Dermis microvascular lymphatic vessel endothelial cell (primary cell): ENCODE measurements at regions not wholly inside any gene's neighbourhood (a gene's known extent, or its start where the extent isn't known, plus 50 kb on each side); places are given as distances from the start of the nearest gene placed in this dataset.
"Not testable (repeated sequence)": the region's sequence is repeated elsewhere in the genome, so short reads cannot be mapped to it uniquely, and the experiment has no call there.

Experiments used
- DNase-seq, 2 donors: peaks; one replicate each; pipeline versions ENCODE4 v3.0.0 to v3.0.0-alpha.2; 2010; ENCODE audit warnings: low read depth in 2 of 2

DNA sequence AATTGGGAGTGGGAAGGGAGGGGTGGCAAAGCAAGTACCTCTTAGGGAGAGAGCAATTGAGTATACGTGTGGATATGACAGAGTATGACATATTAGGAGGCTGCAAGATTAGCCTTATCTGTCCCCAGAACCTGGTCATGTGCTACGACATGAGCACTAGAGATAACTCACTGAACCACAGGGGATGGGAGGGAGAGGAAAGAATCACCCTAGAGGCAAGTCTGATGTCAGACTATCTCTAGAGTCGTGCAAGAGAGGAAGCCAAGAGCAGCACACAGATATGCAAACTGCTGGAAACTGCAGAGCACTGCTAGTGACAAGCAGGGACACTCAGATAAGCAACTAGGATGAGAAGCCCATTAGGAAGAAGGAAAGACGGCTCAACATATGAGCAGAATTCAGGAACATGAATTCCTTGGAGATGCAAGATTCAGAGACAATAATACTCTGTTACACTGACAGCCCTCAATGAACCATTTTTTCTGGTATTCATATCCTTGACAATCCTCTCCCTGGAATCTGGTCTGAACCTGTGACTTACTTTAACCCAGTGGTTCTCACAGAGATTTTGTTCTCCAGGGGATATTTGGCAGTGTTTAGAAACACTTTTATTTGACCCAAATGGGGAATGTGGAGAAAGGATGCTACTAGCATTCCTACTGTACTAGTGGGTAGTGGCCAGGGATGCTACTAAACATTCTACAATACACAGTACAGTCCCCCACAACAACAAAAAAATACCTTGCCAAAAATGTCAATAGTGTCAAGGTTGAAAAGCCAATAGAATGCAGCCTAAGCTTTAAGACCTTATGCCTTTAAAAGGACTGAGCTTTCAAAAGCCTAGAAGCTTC is 84.0 kb upstream of the BMP2K start:
- no peak for DNase-seq

DNA sequence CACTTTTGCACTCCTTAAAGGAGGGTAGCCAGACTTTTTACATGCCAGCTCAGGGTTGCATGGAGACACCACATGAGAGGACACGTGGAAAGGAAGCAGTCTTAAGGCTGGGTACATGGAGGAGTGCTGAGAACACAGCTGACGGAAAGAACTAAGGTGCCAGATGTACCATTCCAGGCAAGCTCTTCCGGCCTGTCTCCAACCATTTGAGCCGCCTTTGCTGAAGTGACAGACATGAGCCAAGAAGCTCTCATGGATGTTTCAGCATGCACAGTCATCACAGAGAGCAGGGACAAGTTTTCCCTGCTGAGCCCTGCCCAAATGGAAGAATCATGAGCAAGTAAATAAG is 83.4 kb upstream of the BMP2K start:
- no peak for DNase-seq

DNA sequence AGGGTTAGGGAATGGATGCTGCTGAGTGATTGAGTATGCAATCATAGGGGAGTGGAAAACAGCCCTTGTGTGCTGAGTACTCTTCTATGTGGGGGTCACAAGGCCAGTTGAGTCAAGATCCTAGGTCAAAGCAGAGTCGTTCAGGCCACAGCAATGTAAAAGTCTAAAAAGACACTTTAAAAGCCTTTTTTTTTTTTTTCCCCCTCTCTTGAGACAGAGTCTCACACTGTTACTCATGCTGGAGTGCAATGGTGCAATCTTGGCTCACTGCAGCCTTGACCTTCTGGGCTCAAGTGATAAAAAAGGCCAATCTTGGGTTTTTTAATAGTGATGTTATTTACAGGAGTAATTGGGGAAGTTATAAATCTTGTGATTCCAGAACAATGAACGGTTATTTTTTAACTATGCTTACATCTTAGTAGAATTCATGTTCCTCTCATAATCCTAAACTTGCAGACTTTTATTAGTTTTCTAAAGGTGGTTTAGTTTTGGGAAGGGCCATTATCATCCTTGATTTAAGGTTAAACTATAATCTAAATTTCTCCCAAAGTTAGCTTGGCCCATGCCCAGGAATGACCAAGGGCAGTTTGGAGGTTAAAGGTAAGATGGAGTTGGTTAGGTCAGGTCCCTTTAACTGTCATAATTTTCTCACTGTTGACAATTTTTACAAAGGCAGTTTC is 82.2 kb upstream of the BMP2K start:
- DNase-seq: no peak

DNA sequence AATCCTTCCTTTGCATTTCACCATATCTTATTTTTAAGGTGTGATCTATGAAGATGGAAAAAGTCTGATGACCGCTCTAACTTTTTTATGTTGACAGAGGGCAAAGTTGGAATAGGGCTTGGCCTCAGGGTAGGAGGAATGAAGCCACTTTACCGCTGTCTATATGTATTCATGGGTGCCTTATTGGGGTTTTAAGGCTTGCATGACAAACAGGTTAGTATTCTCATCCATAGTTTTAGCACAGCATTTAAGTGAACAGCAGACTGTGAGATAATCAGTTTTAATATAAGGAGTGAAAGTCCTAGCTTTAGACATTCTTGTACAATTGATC is 81.7 kb upstream of the BMP2K start:
- DNase-seq: no peak

DNA sequence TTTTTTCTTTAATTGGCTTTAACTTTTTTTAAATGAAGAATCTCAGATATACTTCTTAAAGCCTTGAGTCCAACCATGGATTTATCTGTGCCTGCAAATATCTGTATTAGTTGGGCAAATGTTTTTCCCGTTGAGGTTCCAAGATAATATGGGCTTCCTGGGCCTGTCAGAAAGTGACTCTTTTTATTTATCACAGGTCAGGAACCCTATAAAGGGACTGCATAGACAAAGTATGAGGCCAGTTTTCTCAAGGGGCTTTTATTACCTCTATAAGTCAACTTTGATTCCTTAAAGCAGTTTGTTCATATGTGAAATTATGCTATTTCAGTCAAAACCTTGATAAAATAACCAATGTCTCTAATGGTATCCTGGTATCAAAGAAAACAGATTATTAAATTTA is 80.2 kb upstream of the BMP2K start:
- DNase-seq: no peak

DNA sequence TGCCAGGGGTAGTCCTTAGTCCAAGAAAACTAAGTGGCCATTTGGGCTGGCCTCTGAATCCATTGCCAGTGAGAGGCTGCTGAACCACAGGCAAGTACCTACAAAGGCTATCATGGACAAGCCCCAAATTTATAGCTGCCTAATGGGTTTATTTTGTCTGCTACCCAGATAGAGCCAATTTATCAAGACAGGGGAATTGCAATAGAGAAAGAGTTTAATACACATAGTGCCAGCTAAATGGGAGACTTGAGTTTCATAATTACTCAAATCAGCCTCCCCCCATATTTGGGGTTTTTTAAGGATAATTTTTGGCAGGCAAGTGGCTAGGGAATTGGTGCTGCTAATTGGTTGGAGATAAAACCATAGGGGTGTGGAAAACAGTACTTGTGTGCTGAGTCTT is 73.1 kb upstream of the BMP2K start:
- DNase-seq: no peak

DNA sequence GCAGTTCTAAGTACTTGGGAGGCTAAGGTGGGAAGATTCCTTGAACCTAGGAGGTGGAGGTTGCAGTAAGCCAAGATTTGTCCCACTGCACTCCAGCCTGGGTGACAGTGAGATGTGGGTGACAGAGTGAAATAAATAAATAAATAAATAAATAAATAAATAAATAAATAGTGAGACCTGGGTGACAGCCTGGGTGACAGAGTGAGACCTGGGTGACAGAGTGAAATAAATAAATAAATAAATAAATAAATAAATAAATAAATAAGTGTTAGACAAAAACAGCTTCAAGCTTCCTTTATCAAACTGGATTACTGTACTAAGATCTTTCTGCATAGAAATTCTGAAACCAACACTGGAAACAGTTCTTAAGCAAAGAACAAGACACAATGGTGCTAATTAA is 71.8 kb upstream of the BMP2K start:
- no peak for DNase-seq

DNA sequence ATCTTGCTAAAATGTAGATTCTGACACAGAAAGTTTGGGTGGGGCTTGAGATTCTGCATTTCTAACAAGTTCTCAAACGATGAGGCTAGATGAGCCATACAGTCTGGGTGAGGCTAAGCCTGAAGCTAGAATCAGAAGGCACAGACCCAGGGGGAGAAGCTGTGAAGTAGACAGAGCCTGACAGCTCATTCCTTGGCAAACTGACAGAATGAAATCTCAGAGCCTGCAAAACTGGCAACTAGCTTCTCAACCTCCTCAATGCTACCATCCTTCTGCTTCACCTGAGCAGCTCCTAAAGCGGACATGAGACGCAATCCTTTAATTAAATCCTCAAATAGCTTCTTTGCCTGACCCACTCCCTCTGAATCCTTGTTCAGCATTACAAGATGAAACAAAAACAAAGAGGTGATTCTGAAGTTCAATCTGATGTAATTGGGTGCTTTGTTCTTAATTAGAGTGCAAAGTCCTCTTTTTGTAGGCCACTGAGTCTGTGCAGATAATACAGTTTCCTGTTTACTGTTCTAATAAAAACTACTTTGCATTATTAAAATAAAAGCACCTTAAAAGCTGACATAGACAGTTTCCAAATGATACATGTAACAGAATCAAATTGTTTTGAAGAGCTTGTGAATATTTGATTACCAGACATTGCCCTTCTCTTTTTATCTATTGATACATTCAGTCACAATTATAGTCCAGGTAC is 71.0 kb upstream of the BMP2K start:
- DNase-seq: peak in 1 of 2 donors; percentile 12

DNA sequence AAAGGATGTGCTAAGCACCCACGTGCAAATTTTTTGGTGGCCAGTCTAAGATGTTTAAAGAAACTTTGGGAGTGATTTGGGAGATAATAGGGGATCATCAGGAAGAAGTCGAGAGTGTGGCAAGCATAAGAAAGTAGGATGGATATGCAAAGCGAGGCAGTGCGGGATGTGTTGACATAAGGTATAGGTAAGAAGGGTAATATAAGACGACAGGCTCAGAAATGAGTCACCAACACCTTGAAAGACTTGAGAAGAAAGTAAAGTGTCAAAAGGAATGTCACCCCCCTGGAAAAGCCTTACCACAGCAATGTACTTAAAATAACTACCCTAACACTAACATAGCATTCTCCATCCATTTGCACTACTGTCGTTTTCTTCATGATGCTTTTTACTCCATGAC is 69.8 kb upstream of the BMP2K start:
- DNase-seq: no peak

DNA sequence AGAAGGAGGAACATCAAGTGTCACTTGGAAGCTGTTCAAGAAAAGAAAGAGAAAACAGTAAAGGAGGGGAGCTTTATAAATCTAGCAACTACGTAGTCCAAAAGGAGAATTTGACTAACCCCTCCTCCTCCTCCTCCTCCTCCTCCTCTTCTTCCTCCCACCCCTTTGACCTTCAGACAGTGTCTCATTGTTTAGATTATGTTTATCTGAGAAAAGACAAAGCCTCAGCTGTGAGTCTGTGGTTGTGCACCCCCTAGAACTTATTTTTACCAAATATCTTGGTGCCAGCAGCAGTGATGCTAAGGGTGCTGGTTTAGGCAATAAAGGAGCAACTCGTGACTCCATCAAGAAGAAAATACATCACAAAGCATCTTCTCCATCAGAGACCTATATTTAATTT is 68.9 kb upstream of the BMP2K start:
- DNase-seq: no peak

DNA sequence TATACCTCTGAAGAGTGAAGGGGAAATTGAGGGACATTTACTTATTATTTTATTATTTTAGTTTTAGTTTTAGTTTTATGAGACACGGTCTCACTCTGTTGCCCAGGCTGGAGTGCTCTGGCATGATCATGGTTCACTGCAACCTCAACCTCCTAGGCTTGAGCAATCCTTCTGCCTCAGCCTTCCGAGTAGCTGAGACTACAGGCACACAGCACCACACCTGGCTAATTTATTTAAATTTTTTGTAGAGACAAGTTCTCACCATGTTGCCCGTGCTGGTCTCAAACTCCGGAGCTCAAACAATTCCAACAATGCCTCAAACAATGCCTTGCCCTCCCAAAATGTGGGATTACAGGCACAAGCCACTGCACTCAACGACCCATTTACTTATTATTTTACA is 68.4 kb upstream of the BMP2K start:
- DNase-seq: no peak

DNA sequence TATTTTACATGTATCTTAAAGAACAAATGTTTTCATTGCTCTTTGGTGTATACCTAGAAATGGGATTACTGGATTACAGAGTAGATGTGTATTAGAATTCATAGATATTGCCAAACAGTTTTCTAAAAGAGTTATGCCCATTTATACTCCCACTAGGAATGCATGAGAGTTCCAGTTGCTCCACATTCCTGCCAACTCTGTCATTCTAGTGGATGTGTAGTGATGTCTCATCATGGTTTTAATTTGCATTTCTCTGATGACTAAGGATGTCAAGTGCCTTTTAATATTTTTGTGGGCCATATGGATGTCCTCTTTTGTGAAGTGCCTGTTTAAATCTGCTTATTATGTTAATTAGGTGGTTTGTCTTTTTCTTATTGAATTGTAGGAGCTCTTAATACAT is 65.6 kb upstream of the BMP2K start:
- no peak for DNase-seq

DNA sequence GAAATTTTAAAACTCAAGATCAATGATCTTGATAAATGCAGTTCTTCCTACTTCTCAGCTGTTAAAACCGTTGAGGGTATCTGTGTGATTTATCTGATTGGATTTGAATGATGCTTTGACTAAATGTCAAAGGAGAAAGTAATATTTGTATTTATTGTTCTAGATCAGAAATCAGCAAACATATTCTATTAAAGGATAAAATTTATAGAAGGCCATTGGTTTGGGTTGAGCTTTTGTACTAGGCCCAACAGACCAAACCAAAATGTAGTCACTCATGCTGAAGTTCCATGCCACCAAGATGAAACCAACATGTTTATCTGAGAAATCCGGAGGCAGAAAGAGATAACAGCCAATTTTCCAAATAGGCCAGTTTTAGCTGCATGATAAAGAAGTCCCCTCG is 64.5 kb upstream of the BMP2K start:
- DNase-seq: no peak

DNA sequence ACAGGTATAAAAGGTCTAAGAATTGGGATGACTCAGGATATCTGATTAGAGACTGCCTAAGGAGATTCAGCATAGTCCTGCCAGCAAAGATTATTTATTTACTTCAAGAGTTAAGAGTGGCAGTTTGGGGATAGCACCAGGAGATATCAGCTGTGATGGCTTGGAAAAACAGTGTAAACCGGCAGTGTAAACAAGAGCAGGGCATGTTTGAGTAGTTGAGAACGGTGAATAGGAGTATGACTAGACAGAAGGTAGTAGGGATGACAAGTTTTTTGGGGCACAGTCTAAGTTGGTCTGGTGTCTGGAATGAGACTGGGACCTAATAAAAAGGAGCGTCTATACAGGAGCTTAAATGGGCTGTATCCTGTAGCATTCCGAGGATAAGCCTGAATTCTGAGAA is 61.6 kb upstream of the BMP2K start:
- DNase-seq: not testable (repeated sequence)

DNA sequence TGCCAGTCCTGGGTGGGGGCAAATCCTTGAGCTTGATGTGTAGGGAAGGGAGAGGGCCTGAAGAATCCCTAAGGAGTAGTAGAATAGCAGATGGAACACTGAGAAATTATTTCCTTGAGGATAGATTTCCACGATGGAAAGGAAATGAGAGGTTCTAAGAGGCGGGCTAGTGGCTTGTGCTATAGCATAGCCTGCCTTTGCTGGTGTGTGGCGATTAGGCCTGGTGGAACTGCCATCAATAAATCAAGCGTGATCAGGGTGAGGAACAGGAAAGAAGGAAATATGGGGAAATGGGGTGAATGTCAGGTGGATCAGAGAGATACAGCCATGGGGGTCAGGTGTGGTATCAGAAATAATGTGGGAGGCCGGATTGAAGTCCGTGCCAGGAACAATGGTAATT is 60.8 kb upstream of the BMP2K start:
- DNase-seq: not testable (repeated sequence)

DNA sequence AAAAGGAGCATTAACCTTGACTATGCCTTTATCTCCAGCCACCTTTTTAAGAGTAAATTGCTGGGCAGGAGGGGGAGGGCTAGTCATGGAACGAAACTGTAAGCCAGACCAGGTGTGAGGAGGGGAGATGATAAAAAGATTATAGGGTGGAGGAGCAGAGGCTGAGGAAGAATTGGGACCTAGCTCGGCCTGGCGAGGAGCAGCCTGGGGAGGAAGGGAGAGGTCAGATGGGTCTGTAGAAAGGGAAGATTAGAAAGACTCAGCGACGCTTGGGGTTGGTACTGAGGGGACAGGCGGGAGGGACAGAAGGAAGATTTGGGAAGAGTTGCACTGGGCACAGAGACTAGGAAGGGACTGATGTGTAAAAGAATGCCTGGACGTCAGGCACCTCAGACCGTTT is 58.4 kb upstream of the BMP2K start:
- not testable (repeated sequence) for DNase-seq

DNA sequence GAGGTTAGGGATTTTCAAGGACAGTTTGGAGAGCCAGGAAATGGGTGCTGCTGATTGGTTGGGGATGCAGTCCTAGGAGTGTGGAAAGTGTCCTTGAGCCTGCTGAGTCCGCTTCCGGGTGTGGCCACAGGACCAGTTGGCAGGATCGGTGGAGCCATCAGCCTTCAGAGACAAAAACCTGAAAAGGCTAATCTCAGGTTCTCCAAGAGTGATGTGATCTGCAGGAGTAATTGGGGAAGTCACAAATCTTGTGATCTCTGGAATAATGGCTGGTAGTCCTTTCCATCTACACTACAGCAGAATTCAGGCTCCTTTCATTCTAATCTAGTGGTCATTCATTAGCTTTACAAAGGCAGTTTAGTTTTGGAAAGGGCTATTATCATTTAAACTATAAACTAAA is 55.9 kb upstream of the BMP2K start:
- no peak for DNase-seq

DNA sequence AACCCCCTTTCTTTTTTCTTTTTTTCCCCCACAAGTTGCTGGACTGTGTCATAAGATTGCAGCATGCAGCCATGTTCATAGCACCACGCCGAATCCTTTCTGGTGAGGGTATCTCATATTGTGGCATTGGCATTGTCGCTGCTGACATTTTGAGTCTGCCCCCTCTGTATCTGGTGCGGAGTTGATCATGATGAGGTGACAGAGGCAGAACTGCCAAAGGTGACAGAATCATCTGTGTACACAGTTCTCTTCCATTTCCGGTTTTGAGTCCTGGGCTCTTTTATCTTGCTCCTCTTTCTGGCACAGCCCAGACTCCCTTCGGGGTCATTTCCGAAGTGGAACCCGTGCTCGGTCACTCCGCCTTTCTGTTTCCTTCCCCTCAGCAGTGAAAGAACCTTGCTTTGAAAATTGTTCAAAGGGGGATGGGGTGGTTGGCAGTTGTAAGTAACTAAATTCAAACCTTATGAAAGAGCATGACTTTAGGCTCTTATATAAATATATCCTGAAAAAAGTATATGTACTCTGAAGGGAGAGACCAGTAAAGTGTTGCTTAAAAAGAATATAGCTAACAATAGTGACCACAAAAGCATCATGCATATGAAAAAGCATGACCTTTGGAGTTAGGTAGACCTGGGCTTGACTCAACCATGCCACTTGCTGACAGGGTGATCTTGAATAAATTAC is 55.0 kb upstream of the BMP2K start:
- peak; percentile 90 to 96 for DNase-seq

DNA sequence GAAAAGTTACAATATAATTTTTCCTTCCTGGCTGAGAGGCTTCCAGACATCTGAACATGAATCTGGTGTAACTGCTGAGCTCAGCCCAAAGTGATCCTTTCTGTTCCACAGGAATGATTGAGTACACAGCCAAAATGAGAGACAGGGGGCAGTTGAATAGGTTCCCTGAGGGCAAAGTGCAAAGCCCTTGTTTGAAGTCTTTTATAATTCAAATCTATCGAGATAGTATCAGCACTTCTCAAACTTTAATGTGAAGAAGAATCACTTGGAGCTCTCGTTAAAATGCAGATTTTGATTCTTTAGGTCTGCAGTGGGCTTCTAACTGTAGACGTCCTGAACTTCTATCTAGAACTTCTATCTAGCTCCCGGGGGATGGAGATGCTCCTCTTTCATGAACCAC is 54.4 kb upstream of the BMP2K start:
- DNase-seq: peak in 1 of 2 donors; percentile 6

DNA sequence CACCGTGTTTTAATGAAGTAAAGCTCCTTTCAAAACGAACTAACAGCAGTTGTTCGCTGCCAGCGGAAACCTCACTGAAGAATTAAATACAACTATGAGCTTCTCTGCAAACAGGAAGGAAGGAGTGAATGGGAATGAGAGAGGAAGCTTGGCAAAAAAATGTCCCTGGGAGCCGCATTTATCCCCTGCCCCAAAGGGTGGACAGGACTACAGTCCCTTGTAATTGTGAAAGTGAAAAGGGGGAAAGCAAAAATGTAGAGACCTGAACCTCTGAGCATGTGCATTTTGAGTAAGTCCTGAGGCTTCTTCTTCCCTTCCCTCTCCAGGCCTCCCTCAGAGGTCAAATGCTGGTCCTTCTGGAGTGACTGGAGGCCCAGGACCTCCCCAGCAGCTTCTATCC is 53.8 kb upstream of the BMP2K start:
- DNase-seq: peak; percentile 17 to 28

DNA sequence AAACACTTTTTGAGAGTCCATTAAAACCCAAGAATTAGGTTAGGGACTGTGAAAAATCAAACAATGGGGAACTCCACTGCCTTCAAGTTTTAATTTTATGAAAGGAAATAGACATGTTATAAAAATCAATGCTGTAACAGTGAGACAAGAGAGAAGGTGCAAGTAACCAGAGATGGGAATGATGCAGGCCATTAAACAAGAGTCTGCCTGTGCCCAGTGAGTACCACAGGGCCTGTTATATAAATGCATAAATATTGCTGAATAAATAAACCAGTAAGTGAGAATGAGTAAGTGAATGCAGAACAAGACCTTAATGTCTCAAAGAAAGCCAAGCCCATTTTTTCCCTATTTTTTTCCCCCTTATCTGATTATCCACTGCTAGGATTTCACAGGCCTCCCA is 53.3 kb upstream of the BMP2K start:
- DNase-seq: no peak
